Liver (tissue), 8 donors: ENCODE measurements at regions not wholly inside any gene's neighbourhood (a gene's known extent, or its start where the extent isn't known, plus 50 kb on each side); places are given as distances from the start of the nearest gene placed in this dataset.

Experiments used
- DNase-seq: peaks from one replicate; pipeline ENCODE4 v3.0.0-alpha.2; 2017; ENCODE audit warnings: low spot score
- H3K27ac ChIP-seq, 2 donors: one replicate each; pipeline ENCODE4 v1.7.0; 2013; ENCODE audit warnings: inconsistent platforms in 2 of 2, low read length in 2 of 2, control low read depth in 1 of 2, low read depth in 1 of 2, mild to moderate bottlenecking in 1 of 2
- H3K27me3 ChIP-seq, 4 donors: one replicate each; pipeline versions ENCODE4 v1.6.1 to v1.7.0; 2013; ENCODE audit warnings: low read length in 3 of 4, inconsistent platforms in 1 of 4, mild to moderate bottlenecking in 1 of 4, moderate library complexity in 1 of 4; ENCODE audit not compliant: control insufficient read depth in 4 of 4, insufficient read depth in 4 of 4
- H3K36me3 ChIP-seq, 4 donors: one replicate each; pipeline versions ENCODE4 v1.6.1 to v1.7.0; 2013; ENCODE audit warnings: low read length in 3 of 4, mild to moderate bottlenecking in 3 of 4, low read depth in 1 of 4, moderate library complexity in 1 of 4; ENCODE audit not compliant: control insufficient read depth in 4 of 4, insufficient read depth in 3 of 4
- H3K4me1 ChIP-seq, 4 donors: one replicate each; pipeline versions ENCODE4 v1.6.1 to v1.7.0; 2013; ENCODE audit warnings: low read length in 3 of 4, mild to moderate bottlenecking in 3 of 4, moderate library complexity in 1 of 4; ENCODE audit not compliant: control insufficient read depth in 4 of 4, insufficient read depth in 4 of 4
- H3K4me3 ChIP-seq, 3 donors: one replicate each; pipeline versions ENCODE4 v1.6.1 to v1.7.0; 2013; ENCODE audit warnings: low read length in 3 of 3, control low read depth in 1 of 3, low read depth in 1 of 3, mild to moderate bottlenecking in 1 of 3
- H3K9ac ChIP-seq, 2 donors: one replicate each; pipeline ENCODE4 v1.7.0; 2013; ENCODE audit warnings: low read length in 2 of 2, mild to moderate bottlenecking in 2 of 2, moderate library complexity in 2 of 2, control low read depth in 1 of 2, low read depth in 1 of 2
- H3K9me3 ChIP-seq, 4 donors: one replicate each; pipeline versions ENCODE4 v1.6.1 to v1.7.0; 2013; ENCODE audit warnings: low read length in 3 of 4; ENCODE audit not compliant: control insufficient read depth in 4 of 4
- EGR1 ChIP-seq, 2 donors: IDR thresholded peaks; 2 replicates each; pipeline ENCODE4 v1.6.1; 2016 to 2018; ENCODE audit warnings: antibody characterized with exemption in 2 of 2, low read depth in 2 of 2
- FOXA1 ChIP-seq: IDR thresholded peaks from 2 replicates; pipeline ENCODE4 v1.6.1; 2016; ENCODE audit warnings: antibody characterized with exemption
- FOXA2 ChIP-seq: IDR thresholded peaks from 2 replicates; pipeline ENCODE4 v1.6.1; 2016; ENCODE audit warnings: antibody characterized with exemption
- GABPA ChIP-seq, 2 donors: IDR thresholded peaks in 1 of 2; conservative IDR thresholded peaks in 1 of 2; 2 replicates each; pipeline ENCODE4 v1.6.1; 2016; ENCODE audit warnings: antibody characterized with exemption in 2 of 2, mild to moderate bottlenecking in 1 of 2, moderate library complexity in 1 of 2
- HNF4A ChIP-seq, 2 donors: conservative IDR thresholded peaks; 2 replicates each; pipeline ENCODE4 v1.6.1; 2016; ENCODE audit warnings: antibody characterized with exemption in 2 of 2, mild to moderate bottlenecking in 2 of 2
- JUND ChIP-seq, 2 donors: IDR thresholded peaks; 2 replicates each; pipeline ENCODE4 v1.6.1; 2016; ENCODE audit warnings: antibody characterized with exemption in 2 of 2
- MAX ChIP-seq: IDR thresholded peaks from 2 replicates; pipeline ENCODE4 v1.6.1; 2016; ENCODE audit warnings: antibody characterized with exemption
- NR2F2 ChIP-seq: IDR thresholded peaks from 2 replicates; pipeline ENCODE4 v1.6.1; 2016; ENCODE audit warnings: antibody characterized with exemption
- RAD21 ChIP-seq, 2 donors: IDR thresholded peaks; 2 replicates each; pipeline ENCODE4 v1.6.1; 2016; ENCODE audit warnings: antibody characterized with exemption in 2 of 2, mild to moderate bottlenecking in 2 of 2
- REST ChIP-seq: IDR thresholded peaks from 2 replicates; pipeline ENCODE4 v1.6.1; 2016; ENCODE audit warnings: antibody characterized with exemption, mild to moderate bottlenecking
- RXRA ChIP-seq, 2 donors: IDR thresholded peaks; 2 replicates each; pipeline ENCODE4 v1.6.1; 2017 to 2018; ENCODE audit warnings: antibody characterized with exemption in 2 of 2, mild to moderate bottlenecking in 1 of 2
- SP1 ChIP-seq: IDR thresholded peaks from 2 replicates; pipeline ENCODE4 v1.6.1; 2018; ENCODE audit warnings: antibody characterized with exemption, mild to moderate bottlenecking
- TAF1 ChIP-seq: conservative IDR thresholded peaks from 2 replicates; pipeline ENCODE4 v1.6.1; 2016; ENCODE audit warnings: antibody characterized with exemption, mild to moderate bottlenecking
- YY1 ChIP-seq: IDR thresholded peaks from 2 replicates; pipeline ENCODE4 v1.6.1; 2016; ENCODE audit warnings: antibody characterized with exemption, mild to moderate bottlenecking
- WGBS: extraction: QIAGEN DNeasy Blood & Tissue Kit; methylation state at CpG from one replicate; pipeline ENCODE4 v1.1.7; 2013; 5-methylcytosine and 5-hydroxymethylcytosine counted together
- TF ChIP-seq, protein P1 (sequence below): IDR thresholded peaks from 2 replicates; pipeline ENCODE4 v1.6.1; 2016; ENCODE audit warnings: antibody characterized with exemption
- TF ChIP-seq, protein P2 (sequence below): fragments of 150-350 bp; IDR thresholded peaks from 2 replicates; pipeline ENCODE4 v1.5.1; 2017; ENCODE audit warnings: improper control_type of control experiment, low read depth, low read length; ENCODE audit not compliant: missing input control
- TF ChIP-seq, protein P3 (sequence below): IDR thresholded peaks from 2 replicates; pipeline ENCODE4 v1.6.1; 2016; ENCODE audit warnings: antibody characterized with exemption
- donor health status: healthy.
- donor health status: healthy.
- donor health status: healthy.
- donor health status: healthy.
- donor health status: healthy.

DNA sequence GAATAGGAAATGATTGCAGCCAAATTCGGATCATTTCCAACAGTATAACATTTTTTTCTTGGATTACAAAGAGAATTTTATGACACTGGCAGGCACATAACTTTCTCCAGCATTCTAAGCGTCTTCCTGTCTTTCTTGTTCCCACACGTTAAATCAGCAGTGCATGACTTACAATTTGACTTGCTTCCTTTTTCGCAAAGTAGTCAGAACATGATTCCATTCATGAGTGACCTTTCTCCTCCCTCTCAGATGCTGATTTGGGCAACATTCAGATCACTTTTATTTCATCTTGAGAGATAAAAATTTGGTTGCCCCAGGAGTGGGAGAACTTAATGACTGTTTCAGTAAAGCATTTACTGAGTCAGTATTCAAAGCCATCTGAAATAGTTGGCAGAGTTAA lies 858.7 kb upstream of the ACVR2A start:
- no peak for DNase-seq
- no peak overlapping the region for H3K27ac ChIP-seq
- peaks cover 0 to 2% (median 0%) of the 10 kb centered on the region in 4 donors for H3K27me3 ChIP-seq
- no peaks in the 10 kb centered on the region for H3K9me3 ChIP-seq
- TF ChIP-seq RAD21 (IDR thresholded peaks at IDR 0.05) (no peak), YY1 (no peak), FOXA1 (no peak), JUND (IDR thresholded peaks at IDR 0.05) (no peak), GABPA (IDR thresholded peaks at IDR 0.05 in 1 of 2, conservative IDR thresholded peaks at IDR 0.05 in 1 of 2) (no peak), NR2F2 (no peak), REST (no peak), MAX (no peak), FOXA2 (no peak), RXRA (IDR thresholded peaks at IDR 0.05) (no peak), SP1 (no peak), TAF1 (no peak), EGR1 (IDR thresholded peaks at IDR 0.05; ENCODE audit: low read depth in 2 of 2) (no peak)
- TF ChIP-seq, protein P1, sequence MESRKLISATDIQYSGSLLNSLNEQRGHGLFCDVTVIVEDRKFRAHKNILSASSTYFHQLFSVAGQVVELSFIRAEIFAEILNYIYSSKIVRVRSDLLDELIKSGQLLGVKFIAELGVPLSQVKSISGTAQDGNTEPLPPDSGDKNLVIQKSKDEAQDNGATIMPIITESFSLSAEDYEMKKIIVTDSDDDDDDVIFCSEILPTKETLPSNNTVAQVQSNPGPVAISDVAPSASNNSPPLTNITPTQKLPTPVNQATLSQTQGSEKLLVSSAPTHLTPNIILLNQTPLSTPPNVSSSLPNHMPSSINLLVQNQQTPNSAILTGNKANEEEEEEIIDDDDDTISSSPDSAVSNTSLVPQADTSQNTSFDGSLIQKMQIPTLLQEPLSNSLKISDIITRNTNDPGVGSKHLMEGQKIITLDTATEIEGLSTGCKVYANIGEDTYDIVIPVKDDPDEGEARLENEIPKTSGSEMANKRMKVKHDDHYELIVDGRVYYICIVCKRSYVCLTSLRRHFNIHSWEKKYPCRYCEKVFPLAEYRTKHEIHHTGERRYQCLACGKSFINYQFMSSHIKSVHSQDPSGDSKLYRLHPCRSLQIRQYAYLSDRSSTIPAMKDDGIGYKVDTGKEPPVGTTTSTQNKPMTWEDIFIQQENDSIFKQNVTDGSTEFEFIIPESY: no peak
- TF ChIP-seq, protein P2, sequence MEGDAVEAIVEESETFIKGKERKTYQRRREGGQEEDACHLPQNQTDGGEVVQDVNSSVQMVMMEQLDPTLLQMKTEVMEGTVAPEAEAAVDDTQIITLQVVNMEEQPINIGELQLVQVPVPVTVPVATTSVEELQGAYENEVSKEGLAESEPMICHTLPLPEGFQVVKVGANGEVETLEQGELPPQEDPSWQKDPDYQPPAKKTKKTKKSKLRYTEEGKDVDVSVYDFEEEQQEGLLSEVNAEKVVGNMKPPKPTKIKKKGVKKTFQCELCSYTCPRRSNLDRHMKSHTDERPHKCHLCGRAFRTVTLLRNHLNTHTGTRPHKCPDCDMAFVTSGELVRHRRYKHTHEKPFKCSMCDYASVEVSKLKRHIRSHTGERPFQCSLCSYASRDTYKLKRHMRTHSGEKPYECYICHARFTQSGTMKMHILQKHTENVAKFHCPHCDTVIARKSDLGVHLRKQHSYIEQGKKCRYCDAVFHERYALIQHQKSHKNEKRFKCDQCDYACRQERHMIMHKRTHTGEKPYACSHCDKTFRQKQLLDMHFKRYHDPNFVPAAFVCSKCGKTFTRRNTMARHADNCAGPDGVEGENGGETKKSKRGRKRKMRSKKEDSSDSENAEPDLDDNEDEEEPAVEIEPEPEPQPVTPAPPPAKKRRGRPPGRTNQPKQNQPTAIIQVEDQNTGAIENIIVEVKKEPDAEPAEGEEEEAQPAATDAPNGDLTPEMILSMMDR: no peak
- TF ChIP-seq, protein P3, sequence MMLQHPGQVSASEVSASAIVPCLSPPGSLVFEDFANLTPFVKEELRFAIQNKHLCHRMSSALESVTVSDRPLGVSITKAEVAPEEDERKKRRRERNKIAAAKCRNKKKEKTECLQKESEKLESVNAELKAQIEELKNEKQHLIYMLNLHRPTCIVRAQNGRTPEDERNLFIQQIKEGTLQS: no peak
- H3K9ac ChIP-seq: no peak overlapping the region
- no peak overlapping the region for H3K4me3 ChIP-seq
- no peaks in the 10 kb centered on the region for H3K36me3 ChIP-seq
- H3K4me1 ChIP-seq: no peaks in the 10 kb centered on the region
- 48% methylated on average over 4 of the region's 4 CpGs for WGBS

- Histone ChIP-seq H3K36me3 (no peaks in the 10 kb centered on the region), H3K27ac (no peak overlapping the region), H3K4me3 (no peak overlapping the region), H3K27me3 (peaks cover 0 to 2% (median 0%) of the 10 kb centered on the region in 4 donors), H3K9me3 (no peaks in the 10 kb centered on the region), H3K4me1 (no peaks in the 10 kb centered on the region), H3K9ac (no peak overlapping the region)
- no peak for TF ChIP-seq HNF4A (conservative IDR thresholded peaks at IDR 0.05)
- TF ChIP-seq, protein P1: no peak
- DNase-seq: no peak
- 54% methylated on average over 2 of the region's 2 CpGs for WGBS
Measured at GRCh38 chr2:146985753-146986152, 859.1 kb upstream of the ACVR2A start.
